Neural cell (in vitro differentiated cells): ENCODE measurements at regions not wholly inside any gene's neighbourhood (a gene's known extent, or its start where the extent isn't known, plus 50 kb on each side); places are given as distances from the start of the nearest gene placed in this dataset.
"Not testable (repeated sequence)": the region's sequence is repeated elsewhere in the genome, so short reads cannot be mapped to it uniquely, and the experiment has no call there.

Source experiments
- H2AFZ ChIP-seq: fragments of 200-600, 300-800 bp; sonication (generic), shearing (Covaris generic); 2 replicates; pipeline ENCODE4 v1.6.0; 2014; ENCODE audit warnings: low read depth, mild to moderate bottlenecking, antibody characterized with exemption, low read length, moderate library complexity
- H3F3A ChIP-seq: fragments of 200-600 bp; shearing (Covaris generic); 2 replicates; pipeline ENCODE4 v1.6.1; 2016; ENCODE audit warnings: mild to moderate bottlenecking, moderate library complexity, mixed read lengths, antibody characterized with exemption, low read length; ENCODE audit not compliant: insufficient read depth, poor library complexity, severe bottlenecking
- H3K27ac ChIP-seq: fragments of 200-600, 300-800 bp; sonication (generic), shearing (Covaris generic); 2 replicates; pipeline ENCODE4 v1.5.1; 2014; ENCODE audit warnings: mild to moderate bottlenecking, low read length, moderate library complexity
- H3K27me3 ChIP-seq: fragments of 300-800, 200-600 bp; sonication (generic), shearing (Covaris generic); 2 replicates; pipeline ENCODE4 v1.6.0; 2014; ENCODE audit warnings: mild to moderate bottlenecking, low read depth, low read length, moderate library complexity; ENCODE audit not compliant: insufficient read depth
- H3K36me3 ChIP-seq: fragments of 300-800, 200-600 bp; sonication (generic), shearing (Covaris generic); 2 replicates; pipeline ENCODE4 v1.5.1; 2014; ENCODE audit warnings: mild to moderate bottlenecking, antibody characterized with exemption, low read length, moderate library complexity; ENCODE audit not compliant: insufficient read depth
- H3K4me2 ChIP-seq: fragments of 300-800, 200-600 bp; sonication (generic), shearing (Covaris generic); 2 replicates; pipeline ENCODE4 v1.6.0; 2014; ENCODE audit warnings: mild to moderate bottlenecking, low read length
- H3K4me3 ChIP-seq: fragments of 300-800, 200-600 bp; sonication (generic), shearing (Covaris generic); 2 replicates; pipeline ENCODE4 v1.5.1; 2014; ENCODE audit warnings: mild to moderate bottlenecking, low read length, moderate library complexity
- H3K79me2 ChIP-seq: fragments of 200-600 bp; shearing (Covaris generic); replicated peaks from 2 replicates; pipeline ENCODE4 v1.6.0; 2014; ENCODE audit warnings: mild to moderate bottlenecking, low read length, moderate library complexity; ENCODE audit not compliant: insufficient read depth
- H3K9ac ChIP-seq: fragments of 300-800, 200-600 bp; sonication (generic), shearing (Covaris generic); 2 replicates; pipeline ENCODE4 v1.6.1; 2016; ENCODE audit warnings: mild to moderate bottlenecking, low read length, mixed read lengths
- H3K9me2 ChIP-seq: fragments of 200-600 bp; shearing (Covaris generic); 2 replicates; pipeline ENCODE4 v1.6.1; 2016; ENCODE audit warnings: mild to moderate bottlenecking, low read length, mixed read lengths; ENCODE audit not compliant: insufficient read depth
- H3K9me3 ChIP-seq: fragments of 200-600, 300-800 bp; sonication (generic), shearing (Covaris generic); 2 replicates; pipeline ENCODE4 v1.6.1; 2016; ENCODE audit warnings: mild to moderate bottlenecking, mixed run types, low read length, moderate library complexity, mixed read lengths
- H4K20me1 ChIP-seq: fragments of 200-600 bp; shearing (Covaris generic); 2 replicates; pipeline ENCODE4 v1.6.1; 2016; ENCODE audit warnings: mild to moderate bottlenecking, mixed run types; ENCODE audit not compliant: insufficient read depth
- EP300 ChIP-seq: fragments of 450-650 bp; conservative IDR thresholded peaks from 2 replicates; pipeline ENCODE4 v1.6.1; 2014; ENCODE audit warnings: antibody characterized with exemption, mild to moderate bottlenecking, moderate library complexity; ENCODE audit not compliant: poor library complexity, severe bottlenecking
- EZH2 ChIP-seq: fragments of 200-600, 300-800 bp; shearing (Covaris generic), sonication (generic); IDR thresholded peaks from 2 replicates; pipeline ENCODE4 v1.6.1; 2014; ENCODE audit warnings: antibody characterized with exemption, low read length, borderline replicate concordance, mild to moderate bottlenecking; ENCODE audit not compliant: insufficient read depth, poor library complexity, severe bottlenecking
- MXI1 ChIP-seq: fragments of 450-650 bp; conservative IDR thresholded peaks from 2 replicates; pipeline ENCODE4 v1.6.1; 2014; ENCODE audit warnings: antibody characterized with exemption, mild to moderate bottlenecking; ENCODE audit not compliant: poor library complexity, severe bottlenecking
- POLR2AphosphoS5 ChIP-seq: IDR thresholded peaks from 2 replicates; pipeline ENCODE4 v1.6.1; 2012
- RAD21 ChIP-seq: fragments of 450-650 bp; conservative IDR thresholded peaks from 2 replicates; pipeline ENCODE4 v1.6.1; 2014; ENCODE audit warnings: antibody characterized with exemption, mild to moderate bottlenecking, moderate library complexity
- SMC3 ChIP-seq: fragments of 450-650 bp; conservative IDR thresholded peaks from 2 replicates; pipeline ENCODE4 v1.6.1; 2014; ENCODE audit warnings: antibody characterized with exemption, mild to moderate bottlenecking, moderate library complexity; ENCODE audit not compliant: poor library complexity
- TAF1 ChIP-seq: IDR thresholded peaks from 2 replicates; pipeline ENCODE4 v1.6.1; 2012; ENCODE audit warnings: low read depth
- TF ChIP-seq, protein P1 (sequence below): IDR thresholded peaks from 2 replicates; pipeline ENCODE4 v1.6.1; 2012; ENCODE audit warnings: borderline replicate concordance
- TF ChIP-seq, protein P2 (sequence below): fragments of 450-650 bp; IDR thresholded peaks from 2 replicates; pipeline ENCODE4 v1.5.1; 2014; ENCODE audit warnings: antibody characterized with exemption, mild to moderate bottlenecking, moderate library complexity; ENCODE audit not compliant: poor library complexity, severe bottlenecking

DNA sequence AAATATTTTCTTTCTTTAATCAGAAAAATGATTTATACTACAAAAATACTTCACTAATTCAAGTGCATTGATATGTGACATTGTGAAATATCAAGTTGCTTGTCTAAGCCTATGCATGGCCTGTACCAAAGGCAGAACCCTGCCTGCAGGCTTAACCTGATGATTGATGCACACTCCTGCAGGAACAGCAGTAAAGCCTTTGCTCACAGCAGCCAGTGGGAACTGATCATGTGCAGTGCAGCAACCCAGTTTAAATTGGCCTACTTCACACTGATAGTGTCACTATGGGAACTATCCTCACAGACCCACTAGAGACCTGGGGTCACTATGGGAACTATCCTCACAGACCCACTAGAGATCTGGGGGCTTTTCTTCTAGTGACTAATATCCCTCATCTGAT, 603.8 kb downstream of the RAPGEF2 start:
- H3K36me3 ChIP-seq: no peaks in the 10 kb centered on the region
- H3K4me2 ChIP-seq: no peak overlapping the region
- no peaks in the 10 kb centered on the region for H3K9me2 ChIP-seq
- TF ChIP-seq MXI1 (no peak), TAF1 (no peak), RAD21 (no peak), EZH2 (no peak), POLR2AphosphoS5 (no peak), SMC3 (no peak), EP300 (no peak)
- TF ChIP-seq, protein P1, sequence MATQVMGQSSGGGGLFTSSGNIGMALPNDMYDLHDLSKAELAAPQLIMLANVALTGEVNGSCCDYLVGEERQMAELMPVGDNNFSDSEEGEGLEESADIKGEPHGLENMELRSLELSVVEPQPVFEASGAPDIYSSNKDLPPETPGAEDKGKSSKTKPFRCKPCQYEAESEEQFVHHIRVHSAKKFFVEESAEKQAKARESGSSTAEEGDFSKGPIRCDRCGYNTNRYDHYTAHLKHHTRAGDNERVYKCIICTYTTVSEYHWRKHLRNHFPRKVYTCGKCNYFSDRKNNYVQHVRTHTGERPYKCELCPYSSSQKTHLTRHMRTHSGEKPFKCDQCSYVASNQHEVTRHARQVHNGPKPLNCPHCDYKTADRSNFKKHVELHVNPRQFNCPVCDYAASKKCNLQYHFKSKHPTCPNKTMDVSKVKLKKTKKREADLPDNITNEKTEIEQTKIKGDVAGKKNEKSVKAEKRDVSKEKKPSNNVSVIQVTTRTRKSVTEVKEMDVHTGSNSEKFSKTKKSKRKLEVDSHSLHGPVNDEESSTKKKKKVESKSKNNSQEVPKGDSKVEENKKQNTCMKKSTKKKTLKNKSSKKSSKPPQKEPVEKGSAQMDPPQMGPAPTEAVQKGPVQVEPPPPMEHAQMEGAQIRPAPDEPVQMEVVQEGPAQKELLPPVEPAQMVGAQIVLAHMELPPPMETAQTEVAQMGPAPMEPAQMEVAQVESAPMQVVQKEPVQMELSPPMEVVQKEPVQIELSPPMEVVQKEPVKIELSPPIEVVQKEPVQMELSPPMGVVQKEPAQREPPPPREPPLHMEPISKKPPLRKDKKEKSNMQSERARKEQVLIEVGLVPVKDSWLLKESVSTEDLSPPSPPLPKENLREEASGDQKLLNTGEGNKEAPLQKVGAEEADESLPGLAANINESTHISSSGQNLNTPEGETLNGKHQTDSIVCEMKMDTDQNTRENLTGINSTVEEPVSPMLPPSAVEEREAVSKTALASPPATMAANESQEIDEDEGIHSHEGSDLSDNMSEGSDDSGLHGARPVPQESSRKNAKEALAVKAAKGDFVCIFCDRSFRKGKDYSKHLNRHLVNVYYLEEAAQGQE: no peak
- TF ChIP-seq, protein P2, sequence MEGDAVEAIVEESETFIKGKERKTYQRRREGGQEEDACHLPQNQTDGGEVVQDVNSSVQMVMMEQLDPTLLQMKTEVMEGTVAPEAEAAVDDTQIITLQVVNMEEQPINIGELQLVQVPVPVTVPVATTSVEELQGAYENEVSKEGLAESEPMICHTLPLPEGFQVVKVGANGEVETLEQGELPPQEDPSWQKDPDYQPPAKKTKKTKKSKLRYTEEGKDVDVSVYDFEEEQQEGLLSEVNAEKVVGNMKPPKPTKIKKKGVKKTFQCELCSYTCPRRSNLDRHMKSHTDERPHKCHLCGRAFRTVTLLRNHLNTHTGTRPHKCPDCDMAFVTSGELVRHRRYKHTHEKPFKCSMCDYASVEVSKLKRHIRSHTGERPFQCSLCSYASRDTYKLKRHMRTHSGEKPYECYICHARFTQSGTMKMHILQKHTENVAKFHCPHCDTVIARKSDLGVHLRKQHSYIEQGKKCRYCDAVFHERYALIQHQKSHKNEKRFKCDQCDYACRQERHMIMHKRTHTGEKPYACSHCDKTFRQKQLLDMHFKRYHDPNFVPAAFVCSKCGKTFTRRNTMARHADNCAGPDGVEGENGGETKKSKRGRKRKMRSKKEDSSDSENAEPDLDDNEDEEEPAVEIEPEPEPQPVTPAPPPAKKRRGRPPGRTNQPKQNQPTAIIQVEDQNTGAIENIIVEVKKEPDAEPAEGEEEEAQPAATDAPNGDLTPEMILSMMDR: no peak
- no peak overlapping the region for H3K9ac ChIP-seq
- H4K20me1 ChIP-seq: no peaks in the 10 kb centered on the region
- H3K27me3 ChIP-seq: no peaks in the 10 kb centered on the region
- no peak overlapping the region for H3K4me3 ChIP-seq
- no peaks in the 10 kb centered on the region for H3K9me3 ChIP-seq
- no peaks in the 10 kb centered on the region for H3F3A ChIP-seq
- H3K79me2 ChIP-seq: no peaks in the 10 kb centered on the region
- H3K27ac ChIP-seq: no peak overlapping the region
- no peak overlapping the region for H2AFZ ChIP-seq

DNA sequence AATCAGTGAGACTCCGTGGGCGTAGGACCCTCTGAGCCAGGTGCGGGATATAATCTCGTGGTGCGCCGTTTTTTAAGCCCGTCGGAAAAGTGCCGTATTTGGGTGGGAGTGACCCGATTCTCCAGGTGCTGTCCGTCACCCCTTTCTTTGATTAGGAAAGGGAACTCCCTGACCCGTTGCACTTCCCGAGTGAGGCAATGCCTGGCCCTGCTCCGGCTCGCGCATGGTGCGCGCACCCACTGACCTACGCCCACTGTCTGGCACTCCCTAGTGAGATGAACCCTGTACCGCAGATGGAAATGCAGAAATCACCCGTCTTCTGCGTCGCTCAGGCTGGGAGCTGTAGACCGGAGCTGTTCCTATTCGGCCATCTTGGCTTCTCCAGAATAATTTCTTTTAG, 612.3 kb downstream of the RAPGEF2 start:
- not testable (repeated sequence) for H3K27me3 ChIP-seq, H3K9me2 ChIP-seq, H3K36me3 ChIP-seq, H3K79me2 ChIP-seq, H3K4me2 ChIP-seq, H2AFZ ChIP-seq, H3K4me3 ChIP-seq, H3K9me3 ChIP-seq, H3K27ac ChIP-seq, H3K9ac ChIP-seq, H3F3A ChIP-seq, H4K20me1 ChIP-seq

DNA sequence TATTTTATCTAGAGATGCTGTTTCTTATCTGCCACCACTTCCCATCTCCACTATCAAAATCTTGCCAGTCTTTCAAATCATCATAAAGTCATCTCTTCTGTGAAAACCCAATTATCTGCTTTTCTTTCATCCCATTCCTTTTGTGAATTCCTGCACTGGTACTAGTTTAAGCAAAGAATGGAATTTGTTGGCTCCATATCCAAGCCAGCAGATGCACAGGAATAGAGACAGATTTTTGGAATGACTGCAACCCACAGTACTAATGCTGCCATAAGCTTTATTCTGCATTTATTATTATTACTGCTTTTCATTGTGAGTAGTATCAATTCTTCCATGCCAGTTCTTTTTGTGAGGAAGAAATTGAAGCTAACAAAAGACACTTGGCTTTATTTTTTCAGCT, 616.7 kb downstream of the RAPGEF2 start:
- Histone ChIP-seq H3K4me2 (no peak overlapping the region), H3K9ac (no peak overlapping the region), H4K20me1 (no peaks in the 10 kb centered on the region), H3K79me2 (no peaks in the 10 kb centered on the region), H3K36me3 (no peaks in the 10 kb centered on the region), H3K27me3 (no peaks in the 10 kb centered on the region), H3K9me2 (no peaks in the 10 kb centered on the region), H3K4me3 (no peak overlapping the region), H2AFZ (no peak overlapping the region), H3K9me3 (no peaks in the 10 kb centered on the region), H3K27ac (no peak overlapping the region), H3F3A (no peaks in the 10 kb centered on the region)
- no peak for TF ChIP-seq EP300
- TF ChIP-seq, protein P1: no peak
- no peak for TF ChIP-seq TAF1
- TF ChIP-seq RAD21: no peak
- TF ChIP-seq, protein P2: no peak
- no peak for TF ChIP-seq MXI1
- no peak for TF ChIP-seq POLR2AphosphoS5
- TF ChIP-seq SMC3: no peak
- no peak for TF ChIP-seq EZH2
